ENCODE measurements at regions not wholly inside any gene's neighbourhood (a gene's known extent, or its start where the extent isn't known, plus 50 kb on each side); places are given as distances from the start of the nearest gene placed in this dataset.

- H3K36me3 ChIP-seq (ENCODE audit: control insufficient read depth in 2 of 4, insufficient read depth in 4 of 4, low read length in 3 of 4) = no peaks in the 10 kb centered on the region
- no peak overlapping the region for H3K4ac ChIP-seq (replicated peaks; ENCODE audit: insufficient read length, low read depth, low read length)
- H3K4me1 ChIP-seq (replicated peaks in 1 of 4; ENCODE audit: control insufficient read depth in 3 of 4, insufficient read depth in 4 of 4, low read length in 3 of 4) = peaks cover 2 to 4% (median 2%) of the 10 kb centered on the region in 4 experiments; a peak in 3 of 7 replicates
- peaks cover 4 to 11% of the 10 kb centered on the region in 2 experiments; a peak in 2 of 4 replicates for H3K9me3 ChIP-seq (ENCODE audit: insufficient read depth in 2 of 2, low read depth in 1 of 2, low read length in 1 of 2)
- H2AFZ ChIP-seq (ENCODE audit: low read length) = no peak overlapping the region
- H2BK20ac ChIP-seq (ENCODE audit: low read length) = no peak overlapping the region
- 96% methylated on average over 7 of the region's 7 CpGs; no CpG with 5 or more reads in 1 of the 2 experiments for WGBS, 2 experiments (ENCODE audit: extremely low coverage in 1 of 2, insufficient coverage in 1 of 2, insufficient read length in 1 of 2, insufficient replicate concordance in 2 of 2, low coverage in 1 of 2, low lambda C conversion rate in 2 of 2, missing lambda C conversion rate in 1 of 2)
- H3K23ac ChIP-seq (ENCODE audit: insufficient read length) = no peak overlapping the region
- H2BK15ac ChIP-seq (ENCODE audit: low read length) = no peak overlapping the region
- H2BK5ac ChIP-seq (ENCODE audit: low read depth, low read length) = no peak overlapping the region
- H3K4me3 ChIP-seq (ENCODE audit: extremely low read depth in 1 of 4, insufficient read depth in 2 of 4, low read depth in 3 of 4, low read length in 4 of 4) = no peak overlapping the region
- no peak overlapping the region for H2AK5ac ChIP-seq (ENCODE audit: low read depth, low read length)
- no peak overlapping the region for H4K91ac ChIP-seq (replicated peaks; ENCODE audit: insufficient read length, low read length)
- H3K79me1 ChIP-seq (ENCODE audit: low read depth, low read length) = no peaks in the 10 kb centered on the region
- CTCF ChIA-PET (ENCODE audit: partially characterized antibody) = interaction anchor here (0.6 kb wide), 1 partner anchor 12 kb away, joined by 3 read pairs; no protein-coding TSS in a partner anchor
- POLR2A ChIA-PET (ENCODE audit: partially characterized antibody) = no interaction called here
- H3K56ac ChIP-seq (replicated peaks; ENCODE audit: insufficient read length, low read depth, low read length) = no peak overlapping the region
- H3K79me2 ChIP-seq (ENCODE audit: control insufficient read depth in 1 of 2, insufficient read depth in 2 of 2, low read length in 2 of 2) = no peaks in the 10 kb centered on the region
- H4K20me1 ChIP-seq (replicated peaks in 1 of 2; ENCODE audit: control insufficient read depth in 1 of 2, insufficient read depth in 2 of 2, low read length in 2 of 2) = no peaks in the 10 kb centered on the region
- no peak overlapping the region for H2BK12ac ChIP-seq (ENCODE audit: low read depth, low read length)
- no peak overlapping the region for H2BK120ac ChIP-seq (replicated peaks; ENCODE audit: low read depth, low read length)
- TF ChIP-seq GABPA (IDR thresholded peaks at IDR 0.05; ENCODE audit: borderline replicate concordance, insufficient read depth, low read length) (no peak), CEBPB (IDR thresholded peaks at IDR 0.05; ENCODE audit: low read depth, low read length) (no peak), BACH1 (IDR thresholded peaks at IDR 0.05; ENCODE audit: low read length) (no peak), SIN3A (conservative IDR thresholded peaks at IDR 0.05 in 1 of 2, IDR thresholded peaks at IDR 0.05 in 1 of 2; ENCODE audit: low read depth in 1 of 2, low read length in 2 of 2) (no peak), NRF1 (IDR thresholded peaks at IDR 0.05; ENCODE audit: low read depth, low read length) (no peak), POLR2A (IDR thresholded peaks at IDR 0.05; ENCODE audit: control extremely low read depth in 1 of 2, low read depth in 2 of 2, low read length in 2 of 2) (no peak), CHD2 (IDR thresholded peaks at IDR 0.05; ENCODE audit: low read length) (no peak), SP2 (IDR thresholded peaks at IDR 0.05; ENCODE audit: low read length) (no peak), RNF2 (IDR thresholded peaks at IDR 0.05; ENCODE audit: borderline replicate concordance, low read depth, low read length, missing control alignments, poor library complexity, severe bottlenecking) (no peak)
- H3K9ac ChIP-seq (replicated peaks in 1 of 4; ENCODE audit: extremely low read depth in 1 of 4, low read depth in 3 of 4, low read length in 3 of 4) = no peak overlapping the region
- no peak overlapping the region for H3K4me2 ChIP-seq (ENCODE audit: insufficient read depth in 1 of 2, low read depth in 2 of 2, low read length in 2 of 2)
- no peak overlapping the region for H4K5ac ChIP-seq (ENCODE audit: insufficient read length, low read depth, low read length)
- no peak for DNase-seq (ENCODE audit: low read depth in 1 of 2, low spot score in 2 of 2)
- no peak overlapping the region for H3K27ac ChIP-seq (ENCODE audit: low read depth, low read length)
- FAIRE-seq = no peak
- H4K8ac ChIP-seq (ENCODE audit: extremely low read depth, insufficient read depth, low read length) = no peak overlapping the region
- no peaks in the 10 kb centered on the region for H3K27me3 ChIP-seq (replicated peaks in 1 of 4; ENCODE audit: control insufficient read depth in 3 of 4, extremely low read depth in 1 of 4, insufficient read depth in 3 of 4, low read length in 3 of 4)
- no peak overlapping the region for H3K18ac ChIP-seq (ENCODE audit: extremely low read depth, low read length)
- no peak overlapping the region for H3K14ac ChIP-seq (ENCODE audit: insufficient read length)
- H3K23me2 ChIP-seq (ENCODE audit: low read depth, low read length) = no peaks in the 10 kb centered on the region
These were observed 587.3 kb upstream of the CDH5 start for GRCh38 chr16:65779201-65779600.

Measured in H1 (cell line).